ENCODE measurements at regions not wholly inside any gene's neighbourhood (a gene's known extent, or its start where the extent isn't known, plus 50 kb on each side); places are given as distances from the start of the nearest gene placed in this dataset.
"Not testable (repeated sequence)": the region's sequence is repeated elsewhere in the genome, so short reads cannot be mapped to it uniquely, and the experiment has no call there.

DNA sequence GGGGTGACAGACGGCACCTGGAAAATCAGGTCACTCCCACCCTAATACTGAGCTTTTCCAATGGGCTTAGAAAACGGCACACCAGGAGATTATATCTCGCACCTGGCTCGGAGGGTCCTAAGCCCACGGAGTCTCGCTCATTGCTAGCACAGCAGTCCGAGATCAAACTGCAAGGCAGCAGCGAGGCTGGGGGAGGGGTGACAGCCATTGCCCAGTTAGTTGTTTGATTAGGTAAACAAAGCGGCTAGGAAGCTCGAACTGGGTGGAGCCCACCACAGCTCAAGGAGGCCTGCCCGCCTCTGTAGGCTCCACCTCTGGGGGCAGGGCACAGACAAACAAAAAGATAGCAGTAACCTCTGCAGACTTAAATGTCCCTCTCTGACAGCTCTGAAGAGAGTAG is 260.9 kb downstream of the BLID start:
- not testable (repeated sequence) for DNase-seq

DNA sequence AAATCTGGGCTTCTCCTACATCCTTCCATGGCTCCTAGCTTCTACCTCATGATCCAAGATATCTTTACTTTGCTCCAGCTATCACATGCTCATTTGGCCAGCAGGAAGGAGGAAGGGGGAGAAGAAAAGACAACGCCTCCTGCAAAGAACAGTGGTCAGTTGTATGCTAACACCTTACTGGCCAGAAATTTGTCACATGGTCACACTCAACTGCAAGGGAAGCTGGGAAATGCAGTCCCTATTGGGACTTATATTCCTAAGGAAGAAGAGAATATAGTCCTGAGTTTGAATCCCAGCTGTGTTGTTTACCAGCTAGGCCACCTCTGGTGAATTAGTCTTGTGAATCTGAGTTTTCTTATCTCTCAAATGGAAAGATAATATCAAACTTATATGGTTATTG is 272.0 kb downstream of the BLID start:
- no peak for DNase-seq

DNA sequence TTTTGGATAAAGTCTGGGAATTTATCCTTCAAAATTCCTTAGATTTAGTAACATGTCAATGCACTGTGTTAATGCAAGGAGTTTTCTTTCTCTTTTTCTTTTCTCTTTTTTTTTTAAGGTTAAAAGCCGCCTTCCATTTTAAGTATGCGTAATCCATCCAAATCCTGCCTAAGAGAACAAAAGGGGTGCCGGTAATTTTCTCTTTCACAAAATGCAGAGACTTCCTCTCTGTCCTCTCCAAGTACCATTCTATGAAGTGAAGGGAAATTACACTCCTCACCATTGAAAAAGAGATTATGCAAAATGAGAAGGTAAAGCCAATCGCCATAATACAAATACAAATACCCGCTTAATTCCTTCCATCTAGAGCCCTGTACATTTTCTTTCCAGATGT is 273.8 kb downstream of the BLID start:
- DNase-seq, result no peak

DNA sequence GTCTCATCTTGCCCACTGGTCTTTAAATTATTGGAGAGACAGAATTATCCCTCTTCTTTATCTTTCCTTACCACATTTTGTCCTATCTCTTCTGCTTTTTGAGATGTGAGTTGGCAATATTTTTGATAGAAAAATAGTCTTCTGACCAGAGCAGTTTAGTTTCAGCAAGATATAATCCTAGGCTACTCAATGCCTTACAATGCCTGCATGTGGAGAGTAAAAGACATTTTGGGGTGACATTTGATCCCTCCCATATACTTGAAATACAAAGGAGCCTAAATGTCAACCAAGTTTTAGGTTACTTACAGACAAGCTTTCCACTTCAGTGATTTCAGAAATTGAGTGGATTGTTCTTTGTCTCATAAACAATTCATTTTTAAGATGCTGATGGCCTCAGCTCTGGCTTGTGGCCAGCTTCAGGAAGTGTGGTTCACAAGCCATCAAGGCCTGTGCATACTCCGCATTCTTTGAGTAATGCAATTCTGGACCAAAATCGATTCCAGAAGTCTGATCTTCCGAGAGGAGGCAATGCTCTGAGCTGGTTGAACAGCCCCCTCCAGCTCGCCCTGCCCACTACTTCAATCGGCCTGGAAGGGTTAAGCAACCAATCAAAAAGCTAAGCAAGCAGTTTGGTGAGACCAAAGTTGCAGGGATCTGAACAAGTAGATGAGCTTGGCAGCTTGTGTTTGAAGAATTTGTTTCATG is 274.4 kb downstream of the BLID start:
- no peak for DNase-seq

DNA sequence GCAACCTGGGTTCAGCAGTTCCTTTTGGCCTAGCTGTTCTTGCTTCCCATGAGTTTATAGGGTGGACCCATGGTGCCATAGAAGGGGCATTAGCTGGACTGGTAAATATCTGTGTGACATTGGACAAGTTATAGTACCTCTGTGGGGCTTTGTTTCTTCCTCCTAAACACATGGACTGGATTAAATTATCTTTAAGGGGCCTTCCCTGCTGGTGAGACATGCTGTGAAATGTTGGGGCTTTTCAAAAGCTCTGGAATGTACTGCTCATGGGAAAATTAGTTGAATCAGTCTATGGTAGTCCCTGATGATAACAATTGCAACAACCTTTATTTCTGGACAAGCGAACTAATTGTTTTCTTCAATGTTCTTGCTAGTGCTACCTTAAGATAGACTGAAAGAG is 276.2 kb downstream of the BLID start:
- no peak for DNase-seq

DNA sequence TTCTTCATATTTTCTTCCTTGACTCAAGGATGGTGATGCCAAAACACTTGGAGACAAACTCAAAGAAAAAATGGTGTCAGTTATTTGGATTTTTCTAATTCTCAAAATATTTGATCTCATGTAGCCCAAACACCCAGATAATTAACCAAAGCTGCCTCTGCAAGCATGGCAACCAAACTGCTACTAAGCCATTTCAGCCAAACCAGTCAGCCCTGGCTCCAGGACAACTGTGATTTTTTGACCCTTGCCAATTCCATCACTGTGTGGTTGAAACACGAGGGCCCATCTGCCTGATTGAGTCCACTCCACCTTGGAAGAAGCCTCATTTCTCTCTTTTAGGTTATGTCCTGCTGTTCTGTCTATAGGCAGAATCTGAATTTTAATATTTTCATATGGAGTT is 277.4 kb downstream of the BLID start:
- DNase-seq, result no peak

DNA sequence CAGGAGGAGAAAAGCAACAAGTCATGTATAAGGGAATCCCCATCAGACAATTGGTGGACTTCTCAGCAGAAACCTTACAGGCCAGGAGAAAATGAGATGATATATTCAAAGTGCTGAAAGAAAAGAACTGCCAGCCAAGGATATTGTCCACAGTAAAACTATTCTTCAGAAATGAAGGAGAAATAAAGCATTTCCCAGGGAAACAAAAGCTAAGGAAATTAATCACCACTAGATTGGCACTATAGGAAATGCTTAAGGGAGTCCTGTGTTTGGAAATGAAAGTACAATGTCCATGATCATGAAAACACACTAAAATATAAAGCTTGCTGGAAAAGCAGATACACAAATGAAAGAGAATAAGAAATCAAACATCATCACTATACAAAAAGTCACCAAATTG is 282.0 kb downstream of the BLID start:
- no peak for DNase-seq

DNA sequence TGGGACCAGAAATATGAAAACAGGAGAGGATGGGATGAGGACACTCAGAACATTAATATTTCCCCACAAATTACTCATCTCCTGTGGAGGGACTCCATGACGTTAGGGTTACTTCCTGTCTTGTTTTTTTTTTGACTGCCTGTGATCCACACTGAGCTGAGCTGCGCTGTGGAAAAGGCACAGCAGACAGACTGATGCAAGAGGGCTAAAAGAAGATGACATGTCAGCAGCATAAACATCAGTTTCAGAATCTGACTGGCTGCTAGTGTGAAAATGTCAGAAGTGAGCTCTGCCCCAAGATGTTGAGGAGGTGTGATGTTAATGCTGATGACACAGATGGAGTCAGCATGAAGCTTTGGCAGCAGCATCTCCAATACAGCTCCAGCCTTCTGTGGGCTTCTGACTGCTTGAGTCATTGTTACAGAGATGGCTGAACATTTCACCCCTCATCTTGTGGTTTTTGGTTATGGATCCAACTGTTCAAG is 286.8 kb downstream of the BLID start:
- peak; percentile 32 to 34 for DNase-seq

DNA sequence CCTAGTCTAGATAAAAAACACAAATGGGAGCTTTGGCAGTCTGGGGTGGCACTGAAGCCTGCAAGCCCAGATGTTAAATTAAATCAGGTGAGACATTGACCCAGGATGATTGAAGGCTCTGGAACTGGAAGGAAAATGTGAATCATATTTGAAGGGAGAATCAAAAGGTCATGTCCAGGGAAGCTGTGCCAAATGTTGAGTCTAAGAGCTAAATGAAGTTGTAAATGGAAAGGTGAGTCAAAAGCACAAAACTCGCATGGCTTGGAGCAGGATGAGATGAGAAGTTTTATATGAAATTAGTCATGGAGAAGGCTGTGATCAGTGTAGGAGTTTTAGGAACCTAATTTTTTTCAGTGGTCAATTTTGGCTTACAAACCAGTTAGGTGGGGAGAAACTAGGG is 301.1 kb downstream of the BLID start:
- DNase-seq, result no peak

DNA sequence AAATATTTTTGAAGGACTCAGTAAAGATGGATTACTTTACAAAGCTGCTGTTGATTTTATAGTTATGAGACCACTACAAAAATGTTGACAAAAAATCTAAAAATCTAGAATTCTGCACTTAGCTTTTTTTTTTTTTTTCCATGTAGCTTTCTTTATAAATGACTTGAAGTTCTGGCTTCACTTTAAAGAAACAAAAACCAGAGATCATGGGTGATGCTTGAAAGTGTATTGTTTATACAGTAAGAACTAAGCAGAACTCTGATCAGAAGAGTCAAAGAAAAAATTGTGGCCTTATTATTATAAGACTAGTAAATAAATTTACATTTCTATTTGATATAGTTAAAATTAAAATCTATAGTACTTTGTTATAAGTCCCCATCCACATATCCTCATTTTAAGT is 301.7 kb downstream of the BLID start:
- no peak for DNase-seq

DNA sequence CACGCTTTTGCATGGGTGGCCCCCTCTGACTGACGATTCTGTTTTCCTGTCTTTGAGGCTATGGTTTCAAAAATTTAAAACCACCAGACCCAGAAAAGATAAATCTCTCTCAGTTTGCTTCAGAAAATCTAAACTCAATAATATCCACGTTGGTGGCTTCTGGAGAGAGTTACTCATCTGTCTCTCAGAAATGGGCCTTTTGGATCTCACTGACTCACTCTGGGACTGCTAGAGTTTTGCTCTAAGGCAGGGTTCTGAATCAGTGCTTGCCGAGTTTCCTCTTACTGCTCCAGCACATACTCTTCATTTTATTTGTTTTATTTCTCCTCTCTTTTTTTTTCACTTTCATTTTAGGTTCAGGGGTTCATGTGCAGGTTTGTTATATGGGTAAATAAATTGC is 305.7 kb downstream of the BLID start:
- DNase-seq, result no peak

DNA sequence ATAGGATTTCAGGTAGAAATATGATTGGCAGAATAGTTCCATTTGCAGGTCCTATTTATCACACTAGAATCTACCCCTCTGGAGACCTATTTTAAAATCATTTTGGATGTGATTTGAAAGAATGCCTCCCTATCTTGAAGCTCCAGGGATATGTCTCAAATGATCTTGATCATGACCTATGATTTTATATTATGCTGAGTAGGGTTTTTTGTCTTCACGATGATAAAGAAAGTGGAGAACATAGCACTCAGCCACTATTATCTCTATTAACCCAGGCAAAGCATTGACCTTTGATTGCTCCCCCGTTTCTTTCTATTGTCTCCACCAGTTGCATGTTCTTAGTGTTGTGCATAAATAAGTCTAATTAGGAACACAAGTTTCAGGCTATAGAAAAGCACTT is 307.9 kb downstream of the BLID start:
- no peak for DNase-seq

DNA sequence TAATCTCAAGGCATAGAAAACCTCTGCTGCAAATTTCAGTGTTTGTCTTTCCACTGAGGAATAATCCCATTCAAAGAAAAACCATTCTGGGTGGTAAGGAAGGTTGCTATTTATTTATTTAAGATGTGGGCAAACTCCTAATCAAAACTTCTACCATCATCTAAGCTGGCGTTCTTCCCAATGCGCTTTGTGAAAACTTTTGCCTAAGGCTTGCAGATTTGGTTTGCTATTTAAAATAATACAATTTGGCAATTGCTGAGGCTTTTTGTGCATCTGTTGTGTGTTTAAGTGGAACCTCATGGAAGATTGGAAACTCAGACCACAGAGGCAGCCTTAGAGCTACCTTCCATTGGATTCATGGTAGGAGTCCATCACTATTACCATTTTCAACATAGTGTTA is 309.0 kb downstream of the BLID start:
- DNase-seq, result no peak

DNA sequence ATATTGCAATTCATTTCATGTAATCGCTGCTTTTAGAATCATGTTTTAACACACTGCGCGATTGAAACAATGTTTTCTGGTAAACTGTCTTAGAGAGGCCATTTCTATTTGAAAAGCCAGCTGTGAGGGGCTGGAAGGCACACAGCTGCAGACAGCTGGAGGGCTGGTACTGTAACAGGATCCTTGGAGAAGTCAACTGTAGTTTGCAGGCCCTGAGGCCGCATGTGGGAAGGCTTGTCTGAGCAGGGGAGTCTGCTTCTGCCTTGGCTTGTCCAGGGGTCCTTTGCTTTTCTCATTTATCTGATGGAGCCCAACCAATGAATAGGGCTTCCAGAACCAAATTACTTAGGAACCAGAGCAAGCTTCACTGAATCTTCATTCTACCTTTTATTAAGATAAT is 313.5 kb downstream of the BLID start:
- no peak for DNase-seq

DNA sequence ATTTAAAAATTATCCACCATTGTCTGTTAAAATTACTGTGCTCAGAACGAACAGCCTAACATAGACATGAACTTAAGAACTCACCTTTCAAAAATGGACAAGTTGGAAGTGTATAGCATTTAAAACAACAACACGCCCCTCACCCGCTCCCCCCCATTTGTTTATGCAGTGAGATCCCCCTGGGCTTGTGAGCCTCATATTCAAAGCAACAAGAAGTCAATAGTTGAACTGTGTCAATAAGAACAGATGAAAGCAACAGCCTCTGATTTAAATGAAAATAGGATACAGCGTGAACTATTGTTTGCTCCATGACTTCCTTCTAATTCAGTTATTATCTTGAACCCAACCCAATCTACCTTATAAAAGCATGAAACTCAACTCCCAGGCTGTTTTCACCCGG is 314.2 kb downstream of the BLID start:
- DNase-seq, result no peak

DNA sequence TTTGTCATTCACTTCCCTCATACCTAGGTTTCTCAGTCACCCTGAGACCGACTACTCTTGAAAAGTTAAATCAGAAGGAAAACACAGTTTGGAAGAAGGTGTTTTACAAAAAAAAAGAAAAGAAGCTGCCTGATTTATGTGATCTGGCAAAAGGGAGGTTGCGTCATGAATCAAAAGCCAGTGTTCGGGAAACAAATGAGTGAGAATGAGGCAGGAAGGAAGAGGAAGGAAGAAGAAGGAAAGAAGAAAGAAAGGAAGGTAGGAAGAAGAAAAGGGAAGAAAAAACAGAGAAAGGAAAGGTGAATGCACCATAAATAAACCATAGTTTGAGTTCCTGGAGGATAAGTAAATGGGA is 314.6 kb downstream of the BLID start:
- DNase-seq, result no peak

DNA sequence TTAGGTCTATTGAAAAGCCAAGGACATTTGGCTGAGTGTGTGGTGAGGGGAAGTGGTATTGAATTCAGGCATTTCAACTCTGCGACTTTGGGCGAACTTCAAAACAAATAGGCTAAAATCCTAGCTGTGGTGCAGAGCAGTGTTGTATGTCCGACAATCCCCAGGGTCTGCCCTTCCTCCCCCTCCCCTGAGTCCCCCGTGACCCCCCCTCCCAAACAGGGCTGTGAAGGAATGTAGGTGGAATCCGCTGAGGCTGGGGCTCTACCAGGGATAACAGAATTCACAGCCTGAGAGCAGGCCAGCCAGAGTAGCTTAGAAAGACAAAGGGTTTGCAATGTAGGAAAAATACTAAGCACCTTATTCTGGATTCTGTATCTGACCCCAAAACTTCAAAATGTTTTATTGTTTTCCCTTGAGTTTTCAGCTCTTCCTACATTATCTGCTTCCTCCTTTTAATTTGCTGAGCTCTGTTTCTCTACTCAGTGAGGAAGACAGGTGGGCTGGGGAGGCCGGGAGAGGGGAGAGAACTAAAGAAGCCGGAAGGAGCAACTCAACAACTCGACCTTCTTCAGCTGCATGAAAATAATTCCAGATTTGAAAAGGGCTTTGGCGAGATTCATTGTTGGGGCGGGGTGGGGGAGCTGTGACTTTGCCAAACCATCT is 315.2 kb downstream of the BLID start:
- DNase-seq, result no peak

DNA sequence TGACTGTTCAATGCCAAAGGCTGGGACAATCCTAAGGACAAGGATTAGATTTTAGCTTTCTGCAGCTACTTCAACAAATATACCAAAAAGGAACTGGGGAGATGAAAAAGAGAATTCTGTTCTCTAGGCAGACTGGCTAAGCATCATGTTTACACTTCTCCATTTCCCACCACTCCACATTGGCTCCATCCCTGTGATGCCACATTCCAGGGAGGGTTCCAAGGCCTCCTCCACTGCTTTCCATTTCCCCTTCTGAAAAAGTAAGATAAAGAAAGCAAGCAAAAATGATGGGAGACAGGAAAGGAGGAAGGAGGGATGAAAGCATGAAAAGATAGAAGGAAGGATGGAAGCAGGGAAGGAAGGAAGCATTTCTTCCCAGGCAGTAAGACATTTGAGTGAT is 315.8 kb downstream of the BLID start:
- no peak for DNase-seq

DNA sequence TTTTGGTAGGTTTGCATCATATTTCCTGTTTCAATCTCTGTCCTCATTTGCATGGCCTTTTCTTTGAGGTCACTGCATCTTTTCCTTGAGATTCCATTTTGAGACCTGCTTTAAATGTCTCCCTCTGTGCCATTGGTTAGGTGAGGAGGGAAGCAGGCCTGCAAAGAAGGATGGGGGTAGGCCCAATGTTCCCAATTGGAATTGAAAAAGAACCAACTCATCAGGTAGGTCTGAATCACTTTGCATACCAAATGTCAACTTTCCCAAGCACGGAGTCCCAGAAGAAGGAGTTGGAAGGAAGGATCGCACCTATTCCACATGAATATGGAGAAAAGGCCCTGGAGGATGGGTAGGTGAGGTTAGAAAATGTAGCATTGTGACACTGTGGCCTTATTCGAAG is 318.5 kb downstream of the BLID start:
- DNase-seq, result no peak

DNA sequence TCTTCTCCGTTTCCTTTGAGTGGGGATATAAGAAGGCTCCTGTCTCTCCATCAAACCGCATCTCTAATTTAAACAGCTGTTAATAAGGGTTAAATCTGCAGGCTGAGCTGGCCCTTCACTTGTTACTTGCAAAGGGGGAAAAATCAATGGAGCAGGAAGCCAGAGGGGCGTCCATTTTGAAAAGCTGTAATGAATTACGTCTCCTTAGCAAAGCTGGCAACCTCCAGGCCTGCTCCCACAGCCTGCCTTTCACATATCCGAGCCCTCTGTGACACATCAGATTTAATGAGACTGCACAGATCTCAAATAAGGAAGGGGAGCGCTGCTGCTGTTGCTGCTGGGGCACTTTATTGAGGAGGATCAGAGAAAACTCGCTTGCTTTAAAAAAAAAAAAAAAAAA is 320.8 kb downstream of the BLID start:
- DNase-seq, result no peak

DNA sequence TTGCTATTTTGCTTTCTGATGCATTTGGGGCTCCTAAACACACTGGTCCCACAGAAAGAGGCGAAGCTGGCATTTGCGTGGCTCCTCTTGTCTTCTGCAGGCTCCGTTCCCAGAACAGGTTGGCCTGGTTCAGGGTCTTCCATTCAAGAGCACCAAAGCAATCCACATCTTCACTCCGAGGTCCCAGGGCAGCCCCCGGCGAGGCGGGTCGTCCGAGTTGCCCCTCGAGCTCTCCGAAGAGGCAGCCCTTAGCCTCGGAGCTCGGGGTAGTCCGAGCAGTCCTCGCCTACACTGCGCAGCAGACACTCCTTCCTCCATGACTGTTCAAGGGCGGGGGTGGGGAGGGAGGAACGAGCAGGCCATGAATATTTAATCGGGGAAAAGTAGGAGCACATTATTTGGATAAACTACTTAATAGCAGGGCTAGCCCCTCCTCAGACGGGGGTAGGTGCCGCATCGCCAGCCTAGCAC is 321.3 kb downstream of the BLID start:
- DNase-seq, result no peak

DNA sequence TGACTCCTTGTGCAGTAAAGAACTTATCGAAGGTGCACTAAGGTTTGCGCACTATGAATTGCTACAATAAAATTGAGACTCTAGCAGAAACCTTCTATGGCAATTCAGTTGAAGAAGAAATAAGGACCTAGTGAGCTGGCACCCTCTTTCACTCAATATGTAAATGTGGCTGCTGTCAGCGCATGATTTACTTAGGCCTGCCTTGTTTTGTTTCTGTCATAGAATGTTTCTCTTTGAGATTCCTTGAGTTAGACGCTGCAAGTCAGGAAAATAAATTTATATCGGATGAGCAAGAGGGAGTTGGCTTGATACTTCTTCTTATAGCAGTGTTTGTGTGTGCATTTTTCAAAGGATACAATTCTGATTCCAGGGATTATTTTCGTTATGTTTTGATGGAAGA is 322.1 kb downstream of the BLID start:
- DNase-seq, result no peak

DNA sequence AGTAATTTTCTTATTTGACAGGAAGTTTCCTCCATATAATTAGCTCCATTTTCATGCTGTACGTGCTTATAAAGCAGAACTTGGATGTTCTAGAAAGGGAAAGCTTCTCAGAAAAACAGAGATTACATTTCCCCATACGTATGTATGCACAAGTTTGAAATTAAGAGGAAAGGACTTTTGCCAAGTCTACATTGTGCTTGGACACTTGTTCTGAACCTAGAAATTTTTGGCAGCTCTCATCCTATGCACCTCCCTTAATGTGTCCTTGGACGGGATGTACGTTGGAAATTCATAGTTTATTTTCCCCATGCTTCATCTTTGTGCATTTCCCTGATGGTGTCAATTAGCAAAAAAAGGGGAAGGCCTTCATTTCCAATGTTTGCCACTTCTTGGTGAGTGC is 322.7 kb downstream of the BLID start:
- DNase-seq, result no peak

DNA sequence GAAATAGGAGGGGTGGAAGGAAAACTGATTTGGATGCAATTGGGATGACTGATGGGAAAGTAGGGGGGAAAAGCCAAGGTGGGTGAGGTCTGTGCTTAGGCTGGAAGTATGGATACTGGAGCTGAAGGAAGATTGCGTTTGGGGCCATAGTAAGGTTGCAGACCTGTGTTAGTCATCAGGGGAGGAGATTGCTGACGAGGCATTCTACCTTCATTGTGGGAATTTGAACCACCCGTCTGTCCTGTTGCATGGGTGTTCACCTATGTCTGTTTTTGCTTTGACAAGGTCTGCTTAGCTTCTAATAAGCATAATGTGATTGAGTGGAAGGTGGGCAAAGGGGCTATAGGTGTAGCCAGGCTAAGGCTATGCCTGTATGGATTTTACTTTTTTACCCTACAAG is 323.8 kb downstream of the BLID start:
- no peak for DNase-seq

DNA sequence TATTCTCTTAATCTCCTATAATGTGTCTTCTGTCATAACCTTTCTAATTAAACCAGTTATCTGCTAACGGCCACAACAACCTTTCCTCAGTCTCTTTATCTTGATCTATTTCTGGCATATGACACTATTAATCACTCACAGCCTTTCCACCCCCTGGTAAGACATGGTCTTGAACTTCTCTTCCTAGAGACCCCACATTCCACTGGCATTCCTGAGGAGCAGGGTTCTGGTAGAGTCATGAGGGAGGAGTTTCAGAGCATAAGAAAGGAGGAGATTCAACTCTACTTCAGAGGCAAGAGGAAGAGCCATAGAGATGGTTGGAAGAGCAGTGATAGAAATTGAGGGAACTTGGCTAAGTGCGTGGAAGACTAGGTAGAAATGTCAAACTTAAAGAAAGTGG is 325.6 kb downstream of the BLID start:
- DNase-seq, result no peak
